OCI-LY1 (cell line): ENCODE measurements at regions not wholly inside any gene's neighbourhood (a gene's known extent, or its start where the extent isn't known, plus 50 kb on each side); places are given as distances from the start of the nearest gene placed in this dataset.

Source experiments
- H2AFZ ChIP-seq: fragments of 200-600 bp; sonication (generic), shearing (Covaris generic); 2 replicates; pipeline ENCODE4 v1.6.0; 2014; ENCODE audit warnings: antibody characterized with exemption, mild to moderate bottlenecking, low read length
- H3F3A ChIP-seq: fragments of 200-600 bp; sonication (generic), shearing (Covaris generic); 2 replicates; pipeline ENCODE4 v1.6.0; 2014; ENCODE audit warnings: mild to moderate bottlenecking, antibody characterized with exemption, low read length, moderate library complexity; ENCODE audit not compliant: insufficient read depth
- H3K27ac ChIP-seq: fragments of 200-600 bp; sonication (generic); 2 replicates; pipeline ENCODE4 v1.5.1; 2014; ENCODE audit warnings: low read length, mixed run types, mild to moderate bottlenecking, low read depth; ENCODE audit not compliant: poor library complexity, severe bottlenecking
- H3K27me3 ChIP-seq: fragments of 200-600 bp; sonication (generic); 2 replicates; pipeline ENCODE4 v1.6.0; 2014; ENCODE audit warnings: antibody characterized with exemption, mild to moderate bottlenecking, low read length, moderate library complexity; ENCODE audit not compliant: insufficient read depth
- H3K36me3 ChIP-seq: fragments of 200-600 bp; sonication (generic); 2 replicates; pipeline ENCODE4 v1.6.1; 2014; ENCODE audit warnings: mild to moderate bottlenecking, antibody characterized with exemption, low read length, moderate library complexity, mixed read lengths; ENCODE audit not compliant: insufficient read depth
- H3K4me1 ChIP-seq: fragments of 200-600 bp; sonication (generic); 2 replicates; pipeline ENCODE4 v1.5.1; 2014; ENCODE audit warnings: mild to moderate bottlenecking, low read length, moderate library complexity; ENCODE audit not compliant: insufficient read depth, severe bottlenecking
- H3K4me2 ChIP-seq: fragments of 200-600 bp; sonication (generic), shearing (Covaris generic); 2 replicates; pipeline ENCODE4 v1.6.1; 2014; ENCODE audit warnings: low read length
- H3K4me3 ChIP-seq: fragments of 200-600 bp; sonication (generic); 2 replicates; pipeline ENCODE4 v1.5.1; 2014; ENCODE audit warnings: low read length, low read depth, mild to moderate bottlenecking, mixed read lengths; ENCODE audit not compliant: poor library complexity, severe bottlenecking
- H3K79me2 ChIP-seq: fragments of 200-600 bp; shearing (Covaris generic); 2 replicates; pipeline ENCODE4 v1.6.1; 2016; ENCODE audit warnings: mixed run types, low read length, mixed read lengths; ENCODE audit not compliant: insufficient read depth
- H3K9ac ChIP-seq: fragments of 200-600 bp; sonication (generic), shearing (Covaris generic); 2 replicates; pipeline ENCODE4 v1.6.1; 2014; ENCODE audit warnings: mild to moderate bottlenecking, low read length, mixed read lengths
- H3K9me2 ChIP-seq: fragments of 200-600 bp; sonication (generic), shearing (Covaris generic); 2 replicates; pipeline ENCODE4 v1.6.1; 2014; ENCODE audit warnings: low read depth, mild to moderate bottlenecking, low read length, mixed read lengths
- H3K9me3 ChIP-seq: fragments of 200-600 bp; shearing (Covaris generic); 2 replicates; pipeline ENCODE4 v1.6.1; 2014; ENCODE audit warnings: low read length, mixed read lengths
- H4K20me1 ChIP-seq: fragments of 200-600 bp; sonication (generic), shearing (Covaris generic); 2 replicates; pipeline ENCODE4 v1.6.0; 2016; ENCODE audit warnings: mild to moderate bottlenecking, low read length; ENCODE audit not compliant: insufficient read depth
- EZH2 ChIP-seq: fragments of 200-600 bp; sonication (generic), shearing (Covaris generic); IDR thresholded peaks from 2 replicates; pipeline ENCODE4 v1.8.0; 2017; ENCODE audit warnings: borderline replicate concordance, mixed run types, mild to moderate bottlenecking, antibody characterized with exemption, low read length, moderate library complexity, mixed read lengths
- TF ChIP-seq, protein P1 (sequence below): fragments of 200-600 bp; sonication (generic), shearing (Covaris generic); IDR thresholded peaks from 2 replicates; pipeline ENCODE4 v1.5.1; 2017; ENCODE audit warnings: mild to moderate bottlenecking, antibody characterized with exemption, low read length, moderate library complexity, mixed read lengths

DNA sequence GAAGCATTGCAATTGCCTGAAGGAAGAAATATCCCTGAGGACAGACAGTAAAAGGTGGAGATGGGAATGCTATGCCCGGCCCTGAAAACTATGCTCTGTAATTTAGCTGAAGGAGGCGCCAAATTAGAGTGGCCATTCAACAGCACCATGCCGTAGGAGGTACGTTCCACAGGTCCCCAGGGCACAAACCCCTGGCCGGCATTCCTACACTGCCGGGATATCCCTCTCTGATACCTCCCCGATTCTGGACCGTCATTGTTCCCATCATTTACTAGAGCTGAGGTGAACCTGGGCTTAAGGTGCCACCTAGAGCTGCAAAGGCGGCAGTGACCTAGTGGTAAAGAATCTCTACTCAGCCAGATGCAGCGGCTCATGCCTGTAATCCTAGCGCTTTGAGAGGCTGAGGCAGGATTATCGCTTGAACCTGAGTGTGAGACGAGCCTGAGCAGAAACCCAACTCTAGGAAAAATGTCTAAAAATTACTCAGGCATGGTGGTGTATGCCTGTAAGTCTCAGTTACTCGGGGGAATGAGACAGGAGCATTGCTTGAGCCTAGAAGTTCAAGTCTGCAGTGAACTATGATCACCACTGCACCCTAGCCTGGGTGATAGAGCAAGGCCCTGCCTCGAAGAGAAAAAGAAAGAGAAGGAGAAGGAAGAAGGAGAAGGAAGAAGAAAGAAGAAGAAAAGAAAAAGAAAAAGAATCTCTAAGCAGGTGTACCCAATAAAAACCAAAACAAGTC, 53.0 kb upstream of the TNKS2 start:
- Histone ChIP-seq H3K9me2 (no peaks in the 10 kb centered on the region), H3K27me3 (no peaks in the 10 kb centered on the region), H3F3A (no peaks in the 10 kb centered on the region), H3K4me2 (no peak overlapping the region), H3K4me1 (no peaks in the 10 kb centered on the region), H2AFZ (no peak overlapping the region), H3K9ac (no peak overlapping the region), H3K27ac (no peak overlapping the region), H3K4me3 (no peak overlapping the region), H3K9me3 (no peaks in the 10 kb centered on the region), H4K20me1 (no peaks in the 10 kb centered on the region), H3K36me3 (no peaks in the 10 kb centered on the region), H3K79me2 (no peaks in the 10 kb centered on the region)
- TF ChIP-seq, protein P1, sequence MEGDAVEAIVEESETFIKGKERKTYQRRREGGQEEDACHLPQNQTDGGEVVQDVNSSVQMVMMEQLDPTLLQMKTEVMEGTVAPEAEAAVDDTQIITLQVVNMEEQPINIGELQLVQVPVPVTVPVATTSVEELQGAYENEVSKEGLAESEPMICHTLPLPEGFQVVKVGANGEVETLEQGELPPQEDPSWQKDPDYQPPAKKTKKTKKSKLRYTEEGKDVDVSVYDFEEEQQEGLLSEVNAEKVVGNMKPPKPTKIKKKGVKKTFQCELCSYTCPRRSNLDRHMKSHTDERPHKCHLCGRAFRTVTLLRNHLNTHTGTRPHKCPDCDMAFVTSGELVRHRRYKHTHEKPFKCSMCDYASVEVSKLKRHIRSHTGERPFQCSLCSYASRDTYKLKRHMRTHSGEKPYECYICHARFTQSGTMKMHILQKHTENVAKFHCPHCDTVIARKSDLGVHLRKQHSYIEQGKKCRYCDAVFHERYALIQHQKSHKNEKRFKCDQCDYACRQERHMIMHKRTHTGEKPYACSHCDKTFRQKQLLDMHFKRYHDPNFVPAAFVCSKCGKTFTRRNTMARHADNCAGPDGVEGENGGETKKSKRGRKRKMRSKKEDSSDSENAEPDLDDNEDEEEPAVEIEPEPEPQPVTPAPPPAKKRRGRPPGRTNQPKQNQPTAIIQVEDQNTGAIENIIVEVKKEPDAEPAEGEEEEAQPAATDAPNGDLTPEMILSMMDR: no peak

DNA sequence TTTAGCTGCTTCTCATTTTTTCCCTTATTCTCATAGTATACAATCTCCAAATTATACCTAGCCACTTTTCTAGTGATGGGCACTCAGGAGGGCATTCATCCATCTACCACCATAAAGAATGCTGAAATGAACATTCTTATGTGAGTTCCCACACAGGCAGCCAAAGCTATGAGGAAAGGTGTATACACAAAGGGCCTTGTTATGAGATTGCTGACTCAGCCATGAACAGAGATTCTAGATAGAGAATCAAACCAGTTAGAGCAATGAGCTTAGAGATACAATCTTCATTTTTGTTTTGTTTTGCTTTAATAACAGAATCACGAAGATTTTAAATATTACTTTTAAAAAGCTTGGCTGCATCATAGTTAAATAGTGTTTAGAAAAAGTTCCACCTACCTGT, 54.8 kb upstream of the TNKS2 start:
- no peak overlapping the region for H3K9ac ChIP-seq
- H3K4me3 ChIP-seq: no peak overlapping the region
- H3K9me3 ChIP-seq: no peaks in the 10 kb centered on the region
- H3K4me1 ChIP-seq: no peaks in the 10 kb centered on the region
- H3K79me2 ChIP-seq: no peaks in the 10 kb centered on the region
- H3K9me2 ChIP-seq: no peaks in the 10 kb centered on the region
- no peaks in the 10 kb centered on the region for H3K27me3 ChIP-seq
- H3K27ac ChIP-seq: no peak overlapping the region
- no peaks in the 10 kb centered on the region for H3F3A ChIP-seq
- H3K4me2 ChIP-seq: no peak overlapping the region
- no peaks in the 10 kb centered on the region for H4K20me1 ChIP-seq
- no peak overlapping the region for H2AFZ ChIP-seq
- no peaks in the 10 kb centered on the region for H3K36me3 ChIP-seq
- TF ChIP-seq, protein P1: no peak
- TF ChIP-seq EZH2: no peak

DNA sequence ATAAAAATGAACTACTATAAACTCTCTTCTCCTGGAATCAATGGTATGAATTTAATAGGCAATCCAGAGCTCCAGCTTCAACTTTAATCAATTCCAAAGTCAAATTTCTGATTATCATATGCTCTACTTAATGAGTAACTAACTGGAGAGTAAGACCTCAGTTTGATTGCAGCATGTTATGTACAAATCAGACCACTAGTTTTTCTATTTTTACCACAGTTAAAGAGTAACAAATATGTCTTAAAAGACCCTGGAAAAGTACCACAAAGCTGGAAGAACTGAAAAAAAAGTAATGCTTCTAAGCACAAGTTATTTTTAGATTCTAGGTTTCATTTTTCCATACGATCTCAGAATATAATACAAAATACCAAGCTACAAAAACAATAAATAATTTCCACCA, 56.0 kb upstream of the TNKS2 start:
- no peaks in the 10 kb centered on the region for H3K4me1 ChIP-seq
- no peak overlapping the region for H2AFZ ChIP-seq
- no peak overlapping the region for H3K9ac ChIP-seq
- no peak overlapping the region for H3K4me3 ChIP-seq
- TF ChIP-seq, protein P1: no peak
- TF ChIP-seq EZH2: no peak
- no peaks in the 10 kb centered on the region for H3K36me3 ChIP-seq
- no peaks in the 10 kb centered on the region for H3K9me3 ChIP-seq
- H3K27me3 ChIP-seq: no peaks in the 10 kb centered on the region
- H3K79me2 ChIP-seq: no peaks in the 10 kb centered on the region
- H3K27ac ChIP-seq: no peak overlapping the region
- no peak overlapping the region for H3K4me2 ChIP-seq
- H3K9me2 ChIP-seq: no peaks in the 10 kb centered on the region
- no peaks in the 10 kb centered on the region for H4K20me1 ChIP-seq
- no peaks in the 10 kb centered on the region for H3F3A ChIP-seq
